H1 (cell line): ENCODE measurements at regions not wholly inside any gene's neighbourhood (a gene's known extent, or its start where the extent isn't known, plus 50 kb on each side); places are given as distances from the start of the nearest gene placed in this dataset.
A peak's percentile ranks its signal among the peaks of the same experiment; 100 is the strongest.

ENCODE experiments used
- CTCF ChIA-PET: fragments of 300-600 bp; sonication (Branson Sonifier 250); formaldehyde crosslinking; loops from one replicate; lab custom pipeline; 2021; ENCODE audit not compliant: partially characterized antibody; lab: Charles Lee
- POLR2A ChIA-PET: fragments of 300-600 bp; sonication (Branson Sonifier 250); formaldehyde crosslinking; loops from one replicate; lab custom pipeline; 2021; ENCODE audit warnings: inconsistent platforms; ENCODE audit not compliant: partially characterized antibody; lab: Charles Lee
- DNase-seq, 2 experiments: peaks; one replicate each; pipeline versions ENCODE4 v3.0.0 to v3.0.0-alpha.2; 2010 to 2022; ENCODE audit warnings: low spot score in 2 of 2, low read depth in 1 of 2, mixed read lengths in 1 of 2
- FAIRE-seq: peaks from 2 replicates; lab custom pipeline; 2011; peaks lifted over from hg19 to GRCh38; lab: Jason Lieb, UNC
- H2AFZ ChIP-seq: 2 replicates; pipeline ENCODE4 v1.8.1; 2012; ENCODE audit warnings: low read length, inconsistent platforms
- H2AK5ac ChIP-seq: 2 replicates; pipeline ENCODE4 v1.6.1; 2013; ENCODE audit warnings: low read depth, low read length
- H2BK120ac ChIP-seq: replicated peaks from 2 replicates; pipeline ENCODE3; 2013; ENCODE audit warnings: low read depth, low read length, inconsistent platforms
- H2BK12ac ChIP-seq: 2 replicates; pipeline ENCODE4 v1.6.1; 2013; ENCODE audit warnings: low read depth, low read length
- H2BK15ac ChIP-seq: 2 replicates; pipeline ENCODE4 v1.6.1; 2013; ENCODE audit warnings: low read length
- H2BK20ac ChIP-seq: 2 replicates; pipeline ENCODE4 v1.6.1; 2013; ENCODE audit warnings: low read length
- H2BK5ac ChIP-seq: 2 replicates; pipeline ENCODE4 v1.6.1; 2013; ENCODE audit warnings: low read depth, low read length
- H3K14ac ChIP-seq: 2 replicates; pipeline ENCODE4 v1.6.1; 2013; ENCODE audit warnings: inconsistent platforms; ENCODE audit not compliant: insufficient read length
- H3K18ac ChIP-seq: 2 replicates; pipeline ENCODE4 v1.6.1; 2013; ENCODE audit warnings: low read length; ENCODE audit errors: extremely low read depth
- H3K23ac ChIP-seq: 2 replicates; pipeline ENCODE4 v1.6.1; 2013; ENCODE audit warnings: inconsistent platforms; ENCODE audit not compliant: insufficient read length
- H3K23me2 ChIP-seq: 2 replicates; pipeline ENCODE4 v1.6.1; 2013; ENCODE audit warnings: low read depth, low read length
- H3K27ac ChIP-seq: 2 replicates; pipeline ENCODE4 v1.6.1; 2011; ENCODE audit warnings: low read depth, low read length, inconsistent platforms
- H3K27me3 ChIP-seq, 4 experiments: replicated peaks in 1 of 4; 1 replicate in 1 of 4; 2 replicates in 3 of 4; pipeline versions ENCODE4 v1.6.1 to v1.8.1; 2011 to 2013; ENCODE audit warnings: low read length in 3 of 4, mild to moderate bottlenecking in 3 of 4, inconsistent platforms in 2 of 4, mixed read lengths in 2 of 4, moderate library complexity in 1 of 4; ENCODE audit not compliant: control insufficient read depth in 3 of 4, insufficient read depth in 3 of 4; ENCODE audit errors: extremely low read depth in 1 of 4
- H3K36me3 ChIP-seq, 4 experiments: 2 replicates each; pipeline versions ENCODE4 v1.6.1 to v1.8.1; 2011 to 2013; ENCODE audit warnings: mild to moderate bottlenecking in 4 of 4, low read length in 3 of 4, moderate library complexity in 2 of 4, control low read depth in 1 of 4, inconsistent platforms in 1 of 4; ENCODE audit not compliant: insufficient read depth in 4 of 4, control insufficient read depth in 2 of 4
- H3K4ac ChIP-seq: replicated peaks from 2 replicates; pipeline ENCODE3; 2013; ENCODE audit warnings: low read length, low read depth, mixed read lengths, inconsistent platforms; ENCODE audit not compliant: insufficient read length
- H3K4me1 ChIP-seq, 4 experiments: replicated peaks in 1 of 4; 1 replicate in 1 of 4; 2 replicates in 3 of 4; pipeline versions ENCODE4 v1.6.1 to v1.8.1; 2011 to 2013; ENCODE audit warnings: low read length in 3 of 4, inconsistent platforms in 2 of 4, mixed read lengths in 1 of 4; ENCODE audit not compliant: insufficient read depth in 4 of 4, control insufficient read depth in 3 of 4
- H3K4me2 ChIP-seq, 2 experiments: 2 replicates each; pipeline versions ENCODE4 v1.6.1 to v1.8.1; 2011 to 2013; ENCODE audit warnings: low read depth in 2 of 2, low read length in 2 of 2, control low read depth in 1 of 2, inconsistent platforms in 1 of 2, mild to moderate bottlenecking in 1 of 2; ENCODE audit not compliant: insufficient read depth in 1 of 2
- H3K4me3 ChIP-seq, 4 experiments: fragments of 200-600, 300-600 bp in 1 of 4; sonication (generic), shearing (Covaris generic), sonication (Bioruptor Twin) in 1 of 4; 2 replicates each; pipeline versions ENCODE4 v1.5.1 to v1.8.1; 2011 to 2016; ENCODE audit warnings: low read length in 4 of 4, low read depth in 3 of 4, control low read depth in 2 of 4, inconsistent platforms in 2 of 4, mild to moderate bottlenecking in 2 of 4, mixed read lengths in 1 of 4, moderate library complexity in 1 of 4; ENCODE audit not compliant: insufficient read depth in 2 of 4; ENCODE audit errors: extremely low read depth in 1 of 4
- H3K56ac ChIP-seq: replicated peaks from 2 replicates; pipeline ENCODE3; 2013; ENCODE audit warnings: low read depth, mild to moderate bottlenecking, mixed read lengths, low read length, inconsistent platforms; ENCODE audit not compliant: insufficient read length
- H3K79me1 ChIP-seq: 2 replicates; pipeline ENCODE4 v1.6.1; 2013; ENCODE audit warnings: low read depth, low read length, control low read depth
- H3K79me2 ChIP-seq, 2 experiments: 2 replicates each; pipeline versions ENCODE4 v1.6.1 to v1.8.1; 2012 to 2013; ENCODE audit warnings: low read length in 2 of 2, mild to moderate bottlenecking in 2 of 2, inconsistent platforms in 1 of 2; ENCODE audit not compliant: insufficient read depth in 2 of 2, control insufficient read depth in 1 of 2
- H3K9ac ChIP-seq, 4 experiments: replicated peaks in 1 of 4; 1 replicate in 1 of 4; 2 replicates in 3 of 4; pipeline versions ENCODE4 v1.6.1 to v1.8.1; 2011 to 2013; ENCODE audit warnings: low read depth in 3 of 4, low read length in 3 of 4, control low read depth in 2 of 4, mild to moderate bottlenecking in 2 of 4, moderate library complexity in 2 of 4, inconsistent platforms in 1 of 4; ENCODE audit errors: extremely low read depth in 1 of 4
- H3K9me3 ChIP-seq, 2 experiments: 2 replicates each; pipeline versions ENCODE4 v1.6.1 to v1.8.1; 2012 to 2013; ENCODE audit warnings: mild to moderate bottlenecking in 2 of 2, moderate library complexity in 2 of 2, control low read depth in 1 of 2, inconsistent platforms in 1 of 2, low read depth in 1 of 2, low read length in 1 of 2, mixed read lengths in 1 of 2; ENCODE audit not compliant: insufficient read depth in 2 of 2
- H4K20me1 ChIP-seq, 2 experiments: replicated peaks in 1 of 2; 2 replicates each; pipeline versions ENCODE3 to v1.8.1; 2011 to 2013; ENCODE audit warnings: inconsistent platforms in 2 of 2, low read length in 2 of 2, mild to moderate bottlenecking in 1 of 2; ENCODE audit not compliant: insufficient read depth in 2 of 2, control insufficient read depth in 1 of 2
- H4K5ac ChIP-seq: 2 replicates; pipeline ENCODE4 v1.6.1; 2013; ENCODE audit warnings: low read length, low read depth, mixed read lengths, inconsistent platforms; ENCODE audit not compliant: insufficient read length
- H4K8ac ChIP-seq: 2 replicates; pipeline ENCODE4 v1.8.0; 2013; ENCODE audit warnings: mild to moderate bottlenecking, moderate library complexity, low read length, inconsistent platforms; ENCODE audit not compliant: insufficient read depth; ENCODE audit errors: extremely low read depth
- H4K91ac ChIP-seq: replicated peaks from 2 replicates; pipeline ENCODE3; 2013; ENCODE audit warnings: low read length, mixed read lengths, inconsistent platforms; ENCODE audit not compliant: insufficient read length
- ATF2 ChIP-seq: IDR thresholded peaks from 2 replicates; pipeline ENCODE4 v1.6.1; 2012; ENCODE audit warnings: low read length, inconsistent platforms
- CTCF ChIP-seq, 3 experiments: IDR thresholded peaks; 1 replicate in 2 of 3; 2 replicates in 1 of 3; pipeline versions ENCODE4 v1.5.1 to v1.6.1; 2011; ENCODE audit warnings: low read length in 3 of 3, mild to moderate bottlenecking in 3 of 3, inconsistent platforms in 2 of 3, low read depth in 1 of 3, moderate library complexity in 1 of 3; ENCODE audit not compliant: insufficient read depth in 1 of 3; ENCODE audit errors: control extremely low read depth in 1 of 3
- EP300 ChIP-seq, 2 experiments: IDR thresholded peaks; 1 replicate in 1 of 2; 2 replicates in 1 of 2; pipeline ENCODE4 v1.6.1; 2011 to 2012; ENCODE audit warnings: low read depth in 2 of 2, low read length in 2 of 2, mild to moderate bottlenecking in 2 of 2, borderline replicate concordance in 1 of 2, inconsistent platforms in 1 of 2, moderate library complexity in 1 of 2
- RAD21 ChIP-seq, 2 experiments: IDR thresholded peaks in 1 of 2; conservative IDR thresholded peaks in 1 of 2; 2 replicates each; pipeline ENCODE4 v1.6.1; 2011; ENCODE audit warnings: low read depth in 2 of 2, low read length in 2 of 2, improper control_type of control experiment in 1 of 2, inconsistent platforms in 1 of 2, mild to moderate bottlenecking in 1 of 2, moderate library complexity in 1 of 2
- WGBS, 2 experiments: shearing (Covaris generic) in 1 of 2; methylation state at CpG; one replicate each; pipeline versions ENCODE4 v1.1.6 to v1.1.7; 2013 to 2015; ENCODE audit warnings: low lambda C conversion rate in 2 of 2, mixed read lengths in 2 of 2, inconsistent platforms in 1 of 2, low coverage in 1 of 2, missing lambda C conversion rate in 1 of 2; ENCODE audit not compliant: insufficient replicate concordance in 2 of 2, insufficient coverage in 1 of 2, insufficient read length in 1 of 2; ENCODE audit errors: extremely low coverage in 1 of 2, missing lambda C conversion rate in 1 of 2; 5-methylcytosine and 5-hydroxymethylcytosine counted together

GRCh38 chr18:53909668-53910067, 314.8 kb downstream of the MBD2 start:
- Histone ChIP-seq H3K56ac (no peak overlapping the region), H3K9me3 (no peaks in the 10 kb centered on the region), H4K91ac (no peak overlapping the region), H3K27me3 (peaks cover 0 to 1% (median 0%) of the 10 kb centered on the region in 4 experiments; a peak in 1 of 7 replicates), H2BK120ac (no peak overlapping the region), H3K4me2 (no peak overlapping the region), H3K36me3 (no peaks in the 10 kb centered on the region), H4K20me1 (no peaks in the 10 kb centered on the region), H3K18ac (no peak overlapping the region), H3K4ac (no peak overlapping the region), H3K23me2 (no peaks in the 10 kb centered on the region), H4K5ac (no peak overlapping the region), H3K4me3 (no peak overlapping the region), H3K79me2 (no peaks in the 10 kb centered on the region), H4K8ac (no peak overlapping the region), H2AFZ (no peak overlapping the region), H3K4me1 (no peaks in the 10 kb centered on the region; a peak in 1 of 7 replicates), H2BK5ac (no peak overlapping the region), H2AK5ac (no peak overlapping the region), H2BK20ac (no peak overlapping the region), H3K27ac (no peak overlapping the region), H3K23ac (no peak overlapping the region), H3K14ac (no peak overlapping the region), H2BK15ac (no peak overlapping the region), H3K9ac (no peak overlapping the region), H2BK12ac (no peak overlapping the region), H3K79me1 (no peaks in the 10 kb centered on the region)
- POLR2A ChIA-PET, result no interaction called here
- CTCF ChIA-PET, result interaction anchor here (1.0 to 3.5 kb wide), 4 partner anchors 9 to 210 kb away, joined by 3 to 18 read pairs (median 4); no protein-coding TSS in a partner anchor
- DNase-seq, result peak; percentile 7 to 49
- peak; percentile 52 for FAIRE-seq
- TF ChIP-seq EP300 (IDR thresholded peaks at IDR 0.05; ENCODE audit: borderline replicate concordance in 1 of 2, low read depth in 2 of 2, low read length in 2 of 2) (no peak), ATF2 (no peak), RAD21 (IDR thresholded peaks at IDR 0.05 in 1 of 2, conservative IDR thresholded peaks at IDR 0.05 in 1 of 2; ENCODE audit: low read depth in 2 of 2, low read length in 2 of 2) (peak; percentile 55 to 67), CTCF (IDR thresholded peaks at IDR 0.05; ENCODE audit: control extremely low read depth in 1 of 3, insufficient read depth in 1 of 3, low read depth in 1 of 3, low read length in 3 of 3) (peak in 2 of 3 experiments; percentile 46 to 64; a peak in 3 of 4 replicates)
- whole genome bisulfite sequencing, 2 experiments, result 57% methylated on average over 4 of the region's 4 CpGs; no CpG with 5 or more reads in 1 of the 2 experiments
